Keratinocyte (primary cell): ENCODE measurements at regions not wholly inside any gene's neighbourhood (a gene's known extent, or its start where the extent isn't known, plus 50 kb on each side); places are given as distances from the start of the nearest gene placed in this dataset.
A peak's percentile ranks its signal among the peaks of the same experiment; 100 is the strongest.

ENCODE experiments used
- DNase-seq: peaks from one replicate; pipeline ENCODE4 v3.0.0-alpha.2; 2011; ENCODE audit warnings: low read depth, missing footprints, low spot score
- FAIRE-seq: peaks from 2 replicates; lab custom pipeline; 2011; peaks lifted over from hg19 to GRCh38; lab: Jason Lieb, UNC
- H2AFZ ChIP-seq: 2 replicates; pipeline ENCODE4 v1.6.0; 2012; ENCODE audit warnings: low read length, control low read depth, inconsistent platforms; ENCODE audit not compliant: control insufficient read depth
- H3K27ac ChIP-seq: 2 replicates; pipeline ENCODE4 v1.5.1; 2011; ENCODE audit warnings: low read length; ENCODE audit not compliant: control insufficient read depth, insufficient read depth
- H3K27me3 ChIP-seq: 3 replicates; pipeline ENCODE4 v1.6.0; 2011; ENCODE audit warnings: low read length; ENCODE audit not compliant: control insufficient read depth, insufficient read depth; ENCODE audit errors: extremely low read depth
- H3K36me3 ChIP-seq, 2 experiments: 2 replicates in 1 of 2; 3 replicates in 1 of 2; pipeline ENCODE4 v1.5.1; 2011; ENCODE audit warnings: low read length in 2 of 2, mild to moderate bottlenecking in 1 of 2; ENCODE audit not compliant: control insufficient read depth in 2 of 2, insufficient read depth in 2 of 2; ENCODE audit errors: extremely low read depth in 1 of 2
- H3K4me1 ChIP-seq: 3 replicates; pipeline ENCODE4 v1.5.1; 2011; ENCODE audit warnings: low read length; ENCODE audit not compliant: control insufficient read depth, insufficient read depth; ENCODE audit errors: extremely low read depth
- H3K4me2 ChIP-seq: 3 replicates; pipeline ENCODE4 v1.6.0; 2011; ENCODE audit warnings: low read depth, low read length; ENCODE audit not compliant: control insufficient read depth, insufficient read depth; ENCODE audit errors: extremely low read depth
- H3K4me3 ChIP-seq, 3 experiments: fragments of 200-600 bp in 1 of 3; sonication (generic) in 1 of 3; 2 replicates in 2 of 3; 3 replicates in 1 of 3; pipeline ENCODE4 v1.5.1; 2011 to 2016; ENCODE audit warnings: low read length in 3 of 3, mild to moderate bottlenecking in 3 of 3, control low read depth in 2 of 3, inconsistent platforms in 1 of 3, low read depth in 1 of 3, mixed read lengths in 1 of 3, mixed run types in 1 of 3, moderate library complexity in 1 of 3; ENCODE audit not compliant: control insufficient read depth in 2 of 3, insufficient read depth in 2 of 3; ENCODE audit errors: extremely low read depth in 1 of 3
- H3K79me2 ChIP-seq: 2 replicates; pipeline ENCODE4 v1.6.0; 2012; ENCODE audit warnings: low read length; ENCODE audit not compliant: control insufficient read depth, insufficient read depth
- H3K9ac ChIP-seq: 3 replicates; pipeline ENCODE4 v1.6.0; 2011; ENCODE audit warnings: low read length; ENCODE audit not compliant: control insufficient read depth, insufficient read depth; ENCODE audit errors: extremely low read depth
- H3K9me1 ChIP-seq: 3 replicates; pipeline ENCODE4 v1.6.0; 2011; ENCODE audit warnings: low read length; ENCODE audit not compliant: control insufficient read depth, insufficient read depth; ENCODE audit errors: extremely low read depth
- H3K9me3 ChIP-seq: 2 replicates; pipeline ENCODE4 v1.5.1; 2012; ENCODE audit warnings: low read depth, low read length; ENCODE audit not compliant: control insufficient read depth
- H4K20me1 ChIP-seq: 3 replicates; pipeline ENCODE4 v1.6.0; 2011; ENCODE audit warnings: low read length; ENCODE audit not compliant: control insufficient read depth, insufficient read depth; ENCODE audit errors: extremely low read depth
- CTCF ChIP-seq, 3 experiments: IDR thresholded peaks in 1 of 3; conservative IDR thresholded peaks in 1 of 3; optimal IDR thresholded peaks in 1 of 3; 2 replicates in 2 of 3; 3 replicates in 1 of 3; pipeline versions ENCODE3 to v1.5.1; 2011; ENCODE audit warnings: low read length in 3 of 3, mild to moderate bottlenecking in 3 of 3, moderate library complexity in 2 of 3, control low read depth in 1 of 3, inconsistent platforms in 1 of 3; ENCODE audit not compliant: insufficient read depth in 2 of 3; ENCODE audit errors: extremely low read depth in 1 of 3
- EZH2 ChIP-seq: IDR thresholded peaks from one replicate; pipeline ENCODE4 v1.6.1; 2012; ENCODE audit warnings: inconsistent platforms, mild to moderate bottlenecking, low read length, moderate library complexity
- dilution Hi-C: fragments of 300-500 bp; cut with MboI; formaldehyde crosslinking; loops from one replicate; pipeline ENCODE4 v1.7.0; 2020; ENCODE audit warnings: low sequenced_read_pairs; ENCODE audit not compliant: extremely low pct_ligation_motif_present

GRCh38 chr5:143888912-143889311, 77.0 kb downstream of the HMHB1 start:
- no peak for FAIRE-seq
- no peaks in the 10 kb centered on the region for H3K9me3 ChIP-seq

GRCh38 chr5:143889986-143890385, 78.0 kb downstream of the HMHB1 start:
- Histone ChIP-seq H3K79me2 (no peaks in the 10 kb centered on the region), H3K9ac (no peak overlapping the region), H3K27ac (no peak overlapping the region), H3K4me3 (no peak overlapping the region), H3K9me1 (no peaks in the 10 kb centered on the region), H3K27me3 (no peaks in the 10 kb centered on the region), H2AFZ (peak overlapping the region; percentile 28), H3K4me2 (peak overlapping the region; percentile 44), H3K9me3 (no peaks in the 10 kb centered on the region), H3K36me3 (no peaks in the 10 kb centered on the region), H3K4me1 (peaks cover 10% of the 10 kb centered on the region), H4K20me1 (no peaks in the 10 kb centered on the region)
- DNase-seq, result no peak
- dilution Hi-C loops, result no loop called here
- FAIRE-seq, result peak; percentile 83
- TF ChIP-seq EZH2 (no peak), CTCF (optimal IDR thresholded peaks at IDR 0.05 in 1 of 3, IDR thresholded peaks at IDR 0.05 in 1 of 3, conservative IDR thresholded peaks at IDR 0.05 in 1 of 3; ENCODE audit: extremely low read depth in 1 of 3, insufficient read depth in 2 of 3, low read length in 3 of 3) (no peak)

More at GRCh38 chr5:143888912-143889311, 77.0 kb downstream of the HMHB1 start:
- DNase-seq, result no peak
- Histone ChIP-seq H3K9me1 (no peaks in the 10 kb centered on the region), H4K20me1 (no peaks in the 10 kb centered on the region), H3K27ac (no peak overlapping the region), H3K9ac (no peak overlapping the region), H3K79me2 (no peaks in the 10 kb centered on the region), H3K4me1 (peaks cover 10% of the 10 kb centered on the region), H3K27me3 (no peaks in the 10 kb centered on the region), H2AFZ (no peak overlapping the region), H3K4me2 (no peak overlapping the region), H3K36me3 (no peaks in the 10 kb centered on the region), H3K4me3 (no peak overlapping the region)
- TF ChIP-seq CTCF (optimal IDR thresholded peaks at IDR 0.05 in 1 of 3, IDR thresholded peaks at IDR 0.05 in 1 of 3, conservative IDR thresholded peaks at IDR 0.05 in 1 of 3; ENCODE audit: extremely low read depth in 1 of 3, insufficient read depth in 2 of 3, low read length in 3 of 3) (no peak), EZH2 (no peak)
- dilution Hi-C loops, result no loop called here
